CD4-positive, CD25-positive, alpha-beta regulatory T cell (primary cell): ENCODE measurements at regions not wholly inside any gene's neighbourhood (a gene's known extent, or its start where the extent isn't known, plus 50 kb on each side); places are given as distances from the start of the nearest gene placed in this dataset.

Experiments
- ATAC-seq, 2 donors: fragments of 150-1000 bp; cut with Tn5 transposase; one replicate each; pipeline ENCODE4 v1.10.0; 2021; ENCODE audit warnings: low read depth in 2 of 2, moderate number of reproducible peaks in 2 of 2, moderate library complexity in 1 of 2
- DNase-seq, 3 donors: peaks; one replicate each; pipeline versions ENCODE4 v3.0.0 to v3.0.0-alpha.2; 2012 to 2022; ENCODE audit warnings: mixed read lengths in 1 of 3
- H3K27ac ChIP-seq: one replicate; pipeline ENCODE4 v1.7.0; 2013; ENCODE audit warnings: mild to moderate bottlenecking, low read length; ENCODE audit not compliant: insufficient read depth, poor library complexity, severe bottlenecking
- H3K27me3 ChIP-seq: one replicate; pipeline ENCODE4 v1.7.0; 2013; ENCODE audit warnings: low read length; ENCODE audit not compliant: control insufficient read depth, insufficient read depth
- H3K36me3 ChIP-seq: one replicate; pipeline ENCODE4 v1.7.0; 2013; ENCODE audit warnings: mild to moderate bottlenecking, low read length, moderate library complexity; ENCODE audit not compliant: control insufficient read depth, insufficient read depth
- H3K4me1 ChIP-seq: 2 replicates; pipeline ENCODE4 v1.7.0; 2013; ENCODE audit warnings: mild to moderate bottlenecking, low read length; ENCODE audit not compliant: insufficient read depth, control insufficient read depth, poor library complexity, severe bottlenecking
- H3K4me3 ChIP-seq: one replicate; pipeline ENCODE4 v1.7.0; 2013; ENCODE audit warnings: low read depth, mild to moderate bottlenecking, low read length, moderate library complexity
- H3K9me3 ChIP-seq, 2 experiments: 1 replicate in 1 of 2; 2 replicates in 1 of 2; pipeline ENCODE4 v1.7.0; 2013; ENCODE audit warnings: low read length in 2 of 2, mild to moderate bottlenecking in 1 of 2, moderate library complexity in 1 of 2; ENCODE audit not compliant: control insufficient read depth in 2 of 2
- H3K27ac Mint-ChIP-seq, 3 donors: one replicate each; pipeline ENCODE4 v1.8.0; 2020 to 2022; ENCODE audit warnings: mild to moderate bottlenecking in 3 of 3, mixed read lengths in 3 of 3, moderate library complexity in 2 of 3
- H3K27me3 Mint-ChIP-seq: one replicate; pipeline ENCODE4 v1.8.0; 2022; ENCODE audit warnings: mild to moderate bottlenecking, mixed read lengths
- H3K36me3 Mint-ChIP-seq: one replicate; pipeline ENCODE4 v1.8.0; 2020; ENCODE audit warnings: mixed read lengths
- H3K4me1 Mint-ChIP-seq, 4 donors: one replicate each; pipeline ENCODE4 v1.8.0; 2020 to 2022; ENCODE audit warnings: mixed read lengths in 4 of 4, mild to moderate bottlenecking in 1 of 4
- H3K4me3 Mint-ChIP-seq, 4 donors: one replicate each; pipeline ENCODE4 v1.8.0; 2020 to 2022; ENCODE audit warnings: mild to moderate bottlenecking in 4 of 4, mixed read lengths in 4 of 4, moderate library complexity in 3 of 4
- H3K9me3 Mint-ChIP-seq, 7 donors: one replicate each; pipeline ENCODE4 v1.8.0; 2020 to 2022; ENCODE audit warnings: mixed read lengths in 7 of 7, mild to moderate bottlenecking in 3 of 7, moderate library complexity in 2 of 7

DNA sequence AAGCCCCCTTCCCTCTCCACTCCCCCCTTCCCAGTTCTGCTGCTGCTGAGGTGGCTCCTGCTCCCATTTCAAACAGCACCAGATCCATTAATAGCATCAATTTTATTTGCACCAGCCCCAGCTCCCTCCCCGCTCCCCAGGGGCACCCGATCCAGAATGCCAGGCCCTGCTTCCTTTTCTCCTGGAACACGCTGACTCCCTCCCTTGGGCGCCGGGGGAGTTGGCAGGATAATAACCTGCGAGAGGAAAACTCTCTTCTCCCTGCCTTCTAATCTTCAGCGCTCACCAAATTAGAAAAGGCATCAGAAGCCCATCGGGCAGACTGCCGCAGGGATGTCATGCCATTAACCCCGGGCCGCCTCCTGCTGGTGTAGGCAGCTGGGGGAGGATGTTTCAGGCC, 77.8 kb downstream of the NCR2 start:
- peaks cover 10% of the 10 kb centered on the region for H3K27me3 ChIP-seq
- DNase-seq (no peak), ATAC-seq (no peak)
- H3K27me3 Mint-ChIP-seq, result peaks cover 63% of the 10 kb centered on the region
- no peaks in the 10 kb centered on the region for H3K9me3 ChIP-seq
- no peaks in the 10 kb centered on the region for H3K36me3 Mint-ChIP-seq
- peaks cover 0 to 4% (median 0%) of the 10 kb centered on the region in 4 donors for H3K4me1 Mint-ChIP-seq
- H3K9me3 Mint-ChIP-seq, result peaks cover 0 to 2% (median 0%) of the 10 kb centered on the region in 7 donors
- H3K27ac Mint-ChIP-seq, result no peak overlapping the region
- H3K4me3 Mint-ChIP-seq, result no peak overlapping the region
- no peak overlapping the region for H3K4me3 ChIP-seq
- H3K27ac ChIP-seq, result no peak overlapping the region
- no peaks in the 10 kb centered on the region for H3K4me1 ChIP-seq
- H3K36me3 ChIP-seq, result no peaks in the 10 kb centered on the region

- Histone ChIP-seq H3K9me3 (peaks cover 0 to 4% of the 10 kb centered on the region in 2 experiments), H3K4me1 (no peaks in the 10 kb centered on the region), H3K4me3 (no peak overlapping the region), H3K36me3 (no peaks in the 10 kb centered on the region), H3K27me3 (peaks cover 16% of the 10 kb centered on the region), H3K27ac (no peak overlapping the region)
- peaks cover 0 to 6% (median 0%) of the 10 kb centered on the region in 7 donors for H3K9me3 Mint-ChIP-seq
- H3K4me3 Mint-ChIP-seq, result no peak overlapping the region
- H3K27me3 Mint-ChIP-seq, result peaks cover 69% of the 10 kb centered on the region
- ATAC-seq (no peak), DNase-seq (no peak)
- no peaks in the 10 kb centered on the region for H3K36me3 Mint-ChIP-seq
- no peak overlapping the region for H3K27ac Mint-ChIP-seq
- H3K4me1 Mint-ChIP-seq, result peaks cover 0 to 4% (median 0%) of the 10 kb centered on the region in 4 donors
These were observed 81.1 kb downstream of the NCR2 start for GRCh38 chr6:41416501-41416837.

DNA sequence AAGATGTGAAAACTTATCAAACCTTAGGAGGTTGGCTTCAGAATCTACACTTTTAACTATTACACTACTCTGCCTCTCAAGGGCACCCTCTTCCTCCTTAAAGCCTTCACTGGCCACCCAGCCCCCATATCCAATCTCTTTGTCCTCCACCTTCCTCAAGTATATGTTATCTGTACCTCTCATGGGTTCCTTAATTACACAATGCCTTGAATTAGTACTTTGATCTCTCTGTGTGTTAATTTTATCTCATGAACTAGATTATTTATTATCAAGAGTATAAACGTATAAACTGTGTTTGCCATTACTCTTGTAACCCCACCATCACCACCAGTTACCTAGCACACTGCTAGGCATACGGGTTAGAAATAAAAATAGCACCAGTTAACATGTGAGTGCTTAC, 83.3 kb downstream of the NCR2 start:
- no peaks in the 10 kb centered on the region for H3K36me3 ChIP-seq
- DNase-seq, result no peak
- Mint-ChIP-seq H3K4me3 (no peak overlapping the region), H3K27me3 (peaks cover 58% of the 10 kb centered on the region), H3K27ac (no peak overlapping the region), H3K36me3 (no peaks in the 10 kb centered on the region), H3K9me3 (peaks cover 0 to 6% (median 4%) of the 10 kb centered on the region in 7 donors), H3K4me1 (peaks cover 0 to 4% (median 0%) of the 10 kb centered on the region in 4 donors)
- H3K27me3 ChIP-seq, result peaks cover 16% of the 10 kb centered on the region
- H3K27ac ChIP-seq, result no peak overlapping the region
- H3K9me3 ChIP-seq, result peaks cover 0 to 4% of the 10 kb centered on the region in 2 experiments
- no peaks in the 10 kb centered on the region for H3K4me1 ChIP-seq
- no peak overlapping the region for H3K4me3 ChIP-seq
- no peak for ATAC-seq

DNA sequence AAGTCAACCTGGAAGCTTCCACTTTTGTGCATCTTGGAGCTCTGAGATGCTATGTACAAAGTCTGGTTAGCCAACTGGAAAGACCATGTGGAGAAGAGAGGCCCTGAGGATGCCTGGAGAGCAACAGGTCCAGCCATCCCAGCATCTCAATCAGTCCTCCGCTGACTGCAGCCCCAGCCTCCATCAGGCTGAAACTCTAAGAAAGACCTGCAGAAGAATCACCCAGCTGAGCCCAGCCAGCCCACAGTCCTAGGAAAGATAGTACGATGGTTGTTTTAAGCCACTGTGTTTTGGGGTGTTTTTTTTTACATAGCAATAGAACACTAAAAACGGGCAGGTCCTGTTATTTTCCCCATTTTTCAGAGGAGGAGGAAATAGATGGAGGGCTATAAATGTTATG, 84.0 kb downstream of the NCR2 start:
- Histone ChIP-seq H3K36me3 (no peaks in the 10 kb centered on the region), H3K4me1 (no peaks in the 10 kb centered on the region), H3K27me3 (peaks cover 16% of the 10 kb centered on the region), H3K9me3 (peaks cover 0 to 4% of the 10 kb centered on the region in 2 experiments), H3K4me3 (no peak overlapping the region), H3K27ac (no peak overlapping the region)
- Mint-ChIP-seq H3K36me3 (no peaks in the 10 kb centered on the region), H3K4me3 (no peak overlapping the region), H3K27me3 (peaks cover 53% of the 10 kb centered on the region), H3K27ac (no peak overlapping the region), H3K4me1 (peaks cover 0 to 4% (median 0%) of the 10 kb centered on the region in 4 donors), H3K9me3 (peaks cover 0 to 6% (median 4%) of the 10 kb centered on the region in 7 donors)
- DNase-seq (no peak), ATAC-seq (no peak)

DNA sequence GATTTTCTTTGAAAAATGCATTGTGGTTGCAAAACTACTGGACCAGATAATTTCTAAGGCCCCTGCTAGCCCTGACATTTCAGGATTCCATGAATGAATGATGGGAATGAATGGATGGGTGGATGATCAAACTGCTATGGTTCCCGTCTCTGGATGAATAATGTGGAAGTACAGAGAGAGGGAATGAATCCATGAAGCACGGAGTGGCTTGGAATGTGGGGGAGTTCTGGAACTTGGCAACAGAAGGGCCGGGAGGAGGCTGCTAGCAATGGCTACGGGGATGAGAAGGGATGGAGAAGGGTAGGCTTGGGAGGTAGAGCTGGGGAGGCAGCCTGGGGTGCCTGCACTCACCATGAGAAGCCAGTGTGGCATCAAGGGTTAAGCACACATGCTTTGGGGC, 84.8 kb downstream of the NCR2 start:
- no peak overlapping the region for H3K4me3 ChIP-seq
- no peaks in the 10 kb centered on the region for H3K4me1 ChIP-seq
- H3K27me3 ChIP-seq, result peaks cover 18% of the 10 kb centered on the region
- no peaks in the 10 kb centered on the region for H3K36me3 ChIP-seq
- Mint-ChIP-seq H3K4me3 (no peak overlapping the region), H3K27me3 (peaks cover 45% of the 10 kb centered on the region), H3K36me3 (no peaks in the 10 kb centered on the region), H3K27ac (no peak overlapping the region), H3K9me3 (peaks cover 0 to 6% (median 4%) of the 10 kb centered on the region in 7 donors), H3K4me1 (peaks cover 0 to 4% (median 0%) of the 10 kb centered on the region in 4 donors)
- ATAC-seq, result no peak
- peaks cover 0 to 4% of the 10 kb centered on the region in 2 experiments for H3K9me3 ChIP-seq
- no peak for DNase-seq
- H3K27ac ChIP-seq, result no peak overlapping the region

DNA sequence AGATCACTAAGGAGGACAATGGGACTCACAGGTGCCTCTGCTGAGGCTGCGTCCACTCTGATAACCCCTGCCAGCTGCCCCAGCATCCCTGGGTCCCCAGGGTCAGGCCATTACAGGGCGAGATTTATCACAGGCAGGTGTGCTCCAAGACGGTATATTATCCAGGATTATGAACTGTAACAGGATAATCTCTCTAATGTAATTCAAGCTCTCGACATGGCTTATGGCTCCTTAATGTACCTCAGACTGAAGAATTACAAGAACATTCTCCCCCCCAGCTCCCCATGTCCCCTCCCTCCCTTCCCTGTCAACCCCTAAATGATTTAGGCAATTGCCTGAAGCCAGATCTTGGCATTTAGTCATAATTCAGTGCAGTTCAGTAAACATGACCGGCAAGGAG, 86.8 kb downstream of the NCR2 start:
- no peak overlapping the region for H3K27ac ChIP-seq
- Mint-ChIP-seq H3K9me3 (peaks cover 0 to 6% (median 4%) of the 10 kb centered on the region in 7 donors), H3K27ac (no peak overlapping the region), H3K4me1 (no peaks in the 10 kb centered on the region), H3K36me3 (no peaks in the 10 kb centered on the region), H3K27me3 (peaks cover 26% of the 10 kb centered on the region), H3K4me3 (no peak overlapping the region)
- peaks cover 7% of the 10 kb centered on the region for H3K4me1 ChIP-seq
- H3K4me3 ChIP-seq, result no peak overlapping the region
- no peak for ATAC-seq
- no peaks in the 10 kb centered on the region for H3K36me3 ChIP-seq
- H3K27me3 ChIP-seq, result peaks cover 24% of the 10 kb centered on the region
- H3K9me3 ChIP-seq, result peaks cover 0 to 4% of the 10 kb centered on the region in 2 experiments
- DNase-seq, result no peak

GRCh38 chr6:41423002-41423401, 87.6 kb downstream of the NCR2 start:
- H3K4me3 Mint-ChIP-seq, result no peak overlapping the region
- no peaks in the 10 kb centered on the region for H3K4me1 Mint-ChIP-seq

DNA sequence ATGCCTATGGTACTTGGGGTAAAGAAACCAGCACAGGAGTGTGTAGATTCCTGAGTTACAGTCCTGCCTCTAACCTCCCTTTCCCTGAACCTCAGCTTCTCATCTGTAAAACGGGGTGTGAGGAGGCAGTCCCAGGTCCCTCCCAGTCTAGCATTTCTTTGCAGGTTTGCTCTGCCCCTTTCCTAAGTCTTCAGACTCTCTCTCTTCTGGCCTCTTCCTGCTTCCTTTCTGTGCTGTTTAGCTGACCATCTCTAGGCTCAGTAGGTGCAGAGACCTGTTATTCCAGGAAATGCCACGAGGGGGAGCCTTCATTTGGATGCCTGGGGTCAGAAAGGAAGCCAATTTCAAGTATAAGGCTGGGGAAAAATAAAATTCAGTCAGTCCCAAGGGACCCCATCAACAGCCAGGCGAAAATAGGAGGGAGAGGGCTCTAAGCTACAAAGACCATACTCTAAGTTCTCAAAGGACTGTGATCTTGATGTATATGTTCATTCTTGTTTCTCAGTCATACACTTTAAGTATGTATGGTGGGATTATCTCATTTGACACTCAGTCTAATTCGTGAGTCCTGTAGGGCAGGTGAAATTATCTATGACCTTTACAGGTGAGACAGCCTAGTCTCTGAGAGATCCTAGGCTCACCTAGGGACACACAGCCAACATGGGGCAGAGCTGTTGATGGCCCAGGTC, 89.1 kb downstream of the NCR2 start:
- H3K4me1 ChIP-seq, result peaks cover 23% of the 10 kb centered on the region
- Mint-ChIP-seq H3K9me3 (peaks cover 0 to 4% (median under 1%) of the 10 kb centered on the region in 7 donors), H3K27ac (no peak overlapping the region), H3K4me1 (peaks cover 0 to 8% (median 4%) of the 10 kb centered on the region in 4 donors), H3K36me3 (no peaks in the 10 kb centered on the region), H3K27me3 (peaks cover 19% of the 10 kb centered on the region), H3K4me3 (no peak overlapping the region)
- H3K27ac ChIP-seq, result no peak overlapping the region
- H3K27me3 ChIP-seq, result peaks cover 23% of the 10 kb centered on the region
- no peaks in the 10 kb centered on the region for H3K36me3 ChIP-seq
- no peak overlapping the region for H3K4me3 ChIP-seq
- ATAC-seq (peak; percentile 61 to 69), DNase-seq (peak; percentile 57 to 70 (median 57))
- H3K9me3 ChIP-seq, result peaks cover 0 to 2% of the 10 kb centered on the region in 2 experiments

More at GRCh38 chr6:41423002-41423401, 87.6 kb downstream of the NCR2 start:
- Histone ChIP-seq H3K9me3 (peaks cover 0 to 4% of the 10 kb centered on the region in 2 experiments), H3K27me3 (peaks cover 25% of the 10 kb centered on the region), H3K4me1 (peaks cover 15% of the 10 kb centered on the region), H3K4me3 (no peak overlapping the region), H3K36me3 (no peaks in the 10 kb centered on the region), H3K27ac (no peak overlapping the region)
- no peak overlapping the region for H3K27ac Mint-ChIP-seq
- no peak for ATAC-seq
- H3K27me3 Mint-ChIP-seq, result peaks cover 19% of the 10 kb centered on the region
- H3K36me3 Mint-ChIP-seq, result no peaks in the 10 kb centered on the region
- peaks cover 0 to 6% (median 4%) of the 10 kb centered on the region in 7 donors for H3K9me3 Mint-ChIP-seq
- DNase-seq, result no peak
